HEK293 (cell line): ENCODE measurements at regions not wholly inside any gene's neighbourhood (a gene's known extent, or its start where the extent isn't known, plus 50 kb on each side); places are given as distances from the start of the nearest gene placed in this dataset.

Experiments
- ATF2 ChIP-seq: fragments of 450-650 bp; formaldehyde crosslinking; IDR thresholded peaks from 2 replicates; pipeline ENCODE4 v1.5.1; 2016; ENCODE audit warnings: missing biosample characterization, missing genetic modification characterization, low read depth
- EGR2 ChIP-seq: fragments of 450-650 bp; formaldehyde crosslinking; IDR thresholded peaks from 2 replicates; pipeline ENCODE4 v1.5.1; 2016; ENCODE audit warnings: low read depth, missing biosample characterization, missing genetic modification characterization
- GLI4 ChIP-seq: fragments of 450-650 bp; formaldehyde crosslinking; IDR thresholded peaks from 2 replicates; pipeline ENCODE4 v1.5.1; 2016; ENCODE audit warnings: missing biosample characterization, missing genetic modification characterization
- IKZF3 ChIP-seq: fragments of 450-650 bp; IDR thresholded peaks from 2 replicates; pipeline ENCODE4 v1.5.0; 2018; ENCODE audit warnings: missing biosample characterization, mild to moderate bottlenecking, missing genetic modification characterization, moderate library complexity
- INSM2 ChIP-seq: fragments of 450-650 bp; formaldehyde crosslinking; IDR thresholded peaks from 2 replicates; pipeline ENCODE4 v1.5.1; 2016; ENCODE audit warnings: missing biosample characterization, missing genetic modification characterization
- KLF16 ChIP-seq: fragments of 450-650 bp; formaldehyde crosslinking; IDR thresholded peaks from 2 replicates; pipeline ENCODE4 v1.5.1; 2017; ENCODE audit warnings: missing biosample characterization, missing genetic modification characterization
- MYNN ChIP-seq: fragments of 450-650 bp; formaldehyde crosslinking; IDR thresholded peaks from 2 replicates; pipeline ENCODE4 v1.5.1; 2016; ENCODE audit warnings: missing biosample characterization, missing genetic modification characterization, borderline replicate concordance
- OVOL3 ChIP-seq: fragments of 450-650 bp; formaldehyde crosslinking; IDR thresholded peaks from 2 replicates; pipeline ENCODE4 v1.5.1; 2016; ENCODE audit warnings: missing biosample characterization, missing genetic modification characterization
- REST ChIP-seq: fragments of 450-650 bp; formaldehyde crosslinking; IDR thresholded peaks from 2 replicates; pipeline ENCODE4 v1.5.1; 2016; ENCODE audit warnings: missing biosample characterization, missing genetic modification characterization
- SP3 ChIP-seq: fragments of 450-650 bp; formaldehyde crosslinking; IDR thresholded peaks from 2 replicates; pipeline ENCODE4 v1.5.1; 2016; ENCODE audit warnings: missing biosample characterization, missing genetic modification characterization
- TRIM28 ChIP-seq: IDR thresholded peaks from 2 replicates; pipeline ENCODE4 v1.6.1; 2011; ENCODE audit warnings: low read length, control low read depth, borderline replicate concordance
- ZEB2 ChIP-seq: fragments of 450-650 bp; formaldehyde crosslinking; IDR thresholded peaks from 2 replicates; pipeline ENCODE4 v1.5.1; 2016; ENCODE audit warnings: missing biosample characterization, missing genetic modification characterization
- ZNF133 ChIP-seq: fragments of 450-650 bp; formaldehyde crosslinking; IDR thresholded peaks from 2 replicates; pipeline ENCODE4 v1.5.1; 2016; ENCODE audit warnings: missing biosample characterization, missing genetic modification characterization
- ZNF138 ChIP-seq: fragments of 450-650 bp; formaldehyde crosslinking; IDR thresholded peaks from 2 replicates; pipeline ENCODE4 v1.5.1; 2016; ENCODE audit warnings: missing biosample characterization, missing genetic modification characterization, borderline replicate concordance
- ZNF146 ChIP-seq: fragments of 450-650 bp; formaldehyde crosslinking; IDR thresholded peaks from 2 replicates; pipeline ENCODE4 v1.5.1; 2016; ENCODE audit warnings: missing biosample characterization, missing genetic modification characterization
- ZNF16 ChIP-seq: fragments of 450-650 bp; formaldehyde crosslinking; IDR thresholded peaks from 2 replicates; pipeline ENCODE4 v1.5.1; 2016; ENCODE audit warnings: low read depth, missing biosample characterization, missing genetic modification characterization
- ZNF18 ChIP-seq: fragments of 450-650 bp; formaldehyde crosslinking; IDR thresholded peaks from 2 replicates; pipeline ENCODE4 v1.5.1; 2016; ENCODE audit warnings: missing biosample characterization, missing genetic modification characterization
- ZNF223 ChIP-seq: fragments of 450-650 bp; formaldehyde crosslinking; IDR thresholded peaks from 2 replicates; pipeline ENCODE4 v1.5.1; 2016; ENCODE audit warnings: missing biosample characterization, missing genetic modification characterization
- ZNF335 ChIP-seq: fragments of 450-650 bp; formaldehyde crosslinking; conservative IDR thresholded peaks from 2 replicates; pipeline ENCODE4 v1.5.1; 2016; ENCODE audit warnings: missing biosample characterization, missing genetic modification characterization
- ZNF350 ChIP-seq: fragments of 450-650 bp; formaldehyde crosslinking; IDR thresholded peaks from 2 replicates; pipeline ENCODE4 v1.5.0; 2017; ENCODE audit warnings: missing biosample characterization, mild to moderate bottlenecking, missing genetic modification characterization
- ZNF510 ChIP-seq: fragments of 450-650 bp; formaldehyde crosslinking; IDR thresholded peaks from 2 replicates; pipeline ENCODE4 v1.5.1; 2018; ENCODE audit warnings: mild to moderate bottlenecking, missing genetic modification characterization, missing biosample characterization; ENCODE audit not compliant: insufficient replicate concordance
- ZNF513 ChIP-seq: fragments of 450-650 bp; IDR thresholded peaks from 2 replicates; pipeline ENCODE4 v1.5.1; 2018; ENCODE audit warnings: missing biosample characterization, missing genetic modification characterization
- ZNF560 ChIP-seq: fragments of 450-650 bp; formaldehyde crosslinking; IDR thresholded peaks from 2 replicates; pipeline ENCODE4 v1.5.1; 2017; ENCODE audit warnings: missing biosample characterization, missing genetic modification characterization, borderline replicate concordance
- ZNF596 ChIP-seq: fragments of 450-650 bp; IDR thresholded peaks from 2 replicates; pipeline ENCODE4 v1.5.0; 2018; ENCODE audit warnings: missing biosample characterization, mild to moderate bottlenecking, missing genetic modification characterization, moderate library complexity
- ZNF629 ChIP-seq: fragments of 450-650 bp; formaldehyde crosslinking; IDR thresholded peaks from 2 replicates; pipeline ENCODE4 v1.5.1; 2017; ENCODE audit warnings: missing biosample characterization, missing genetic modification characterization
- ZNF76 ChIP-seq: fragments of 450-650 bp; formaldehyde crosslinking; IDR thresholded peaks from 2 replicates; pipeline ENCODE4; 2016; ENCODE audit warnings: low read depth, missing biosample characterization, missing genetic modification characterization, borderline replicate concordance
- ZNF768 ChIP-seq: fragments of 450-650 bp; formaldehyde crosslinking; IDR thresholded peaks from 2 replicates; pipeline ENCODE4 v1.5.1; 2018; ENCODE audit warnings: missing biosample characterization, mild to moderate bottlenecking, missing genetic modification characterization
- TF ChIP-seq, protein P1 (sequence below): fragments of 450-650 bp; formaldehyde crosslinking; IDR thresholded peaks from 2 replicates; pipeline ENCODE4 v1.5.1; 2016; ENCODE audit warnings: missing biosample characterization, missing genetic modification characterization

DNA sequence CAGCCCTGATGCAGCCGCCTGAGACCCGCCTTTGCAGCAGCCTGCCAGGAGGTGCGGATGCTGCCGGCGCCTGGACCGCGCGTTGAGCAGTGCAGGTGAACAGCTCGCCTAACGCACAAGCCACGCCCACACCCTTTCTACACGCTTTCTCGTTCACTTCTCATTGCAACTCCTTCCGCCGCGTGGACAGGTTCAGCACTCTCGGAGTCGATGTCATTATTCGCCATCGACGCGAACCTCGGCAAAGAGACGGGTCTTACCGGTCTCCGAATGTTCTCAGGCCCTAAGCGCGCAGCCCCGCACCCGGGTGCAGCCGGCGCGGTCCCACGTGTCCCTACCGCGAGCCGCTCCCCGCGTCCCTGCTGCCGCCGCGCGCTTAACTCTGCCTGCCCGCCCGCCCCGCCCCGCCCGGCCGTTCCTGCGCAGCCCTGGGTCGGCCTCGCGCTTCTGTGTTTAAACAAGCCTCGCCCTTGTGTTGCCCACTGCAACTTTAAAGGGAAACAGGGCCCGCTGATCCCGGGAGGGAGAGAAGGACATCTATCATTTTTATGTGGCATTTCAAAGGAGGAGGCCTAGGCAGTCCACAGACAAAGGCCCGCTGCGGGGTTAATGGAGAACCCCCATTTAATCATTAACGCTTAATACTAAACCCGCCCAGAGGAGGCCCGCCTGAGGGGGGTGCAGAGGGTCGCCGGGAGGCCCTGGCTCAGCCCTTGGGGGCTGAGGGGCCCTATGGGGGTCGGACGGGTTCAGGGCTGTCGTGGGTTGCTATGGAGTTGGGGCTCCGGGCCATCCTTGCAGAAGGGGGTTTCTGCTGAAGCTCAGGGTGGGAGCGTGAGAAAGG, 128.5 kb downstream of the WDR11 start (continued):
- no peak for TF ChIP-seq MYNN (tag by site-specific recombination)
- peak; percentile 57; the same call in 1 of the 2 replicates for TF ChIP-seq KLF16 (tag by site-specific recombination)
- no peak for TF ChIP-seq OVOL3
- no peak for TF ChIP-seq INSM2 (tag by site-specific recombination)
- TF ChIP-seq ZNF513 (tag by site-specific recombination) = no peak
- TF ChIP-seq ATF2 (tag by site-specific recombination) = no peak
- no peak for TF ChIP-seq ZNF350 (tag by site-specific recombination)
- TF ChIP-seq ZNF18 (tag by site-specific recombination) = no peak
- no peak for TF ChIP-seq IKZF3 (tag by site-specific recombination)
- TF ChIP-seq ZNF629 (tag by site-specific recombination) = no peak
- TF ChIP-seq ZNF146 = no peak
- TF ChIP-seq, protein P1, sequence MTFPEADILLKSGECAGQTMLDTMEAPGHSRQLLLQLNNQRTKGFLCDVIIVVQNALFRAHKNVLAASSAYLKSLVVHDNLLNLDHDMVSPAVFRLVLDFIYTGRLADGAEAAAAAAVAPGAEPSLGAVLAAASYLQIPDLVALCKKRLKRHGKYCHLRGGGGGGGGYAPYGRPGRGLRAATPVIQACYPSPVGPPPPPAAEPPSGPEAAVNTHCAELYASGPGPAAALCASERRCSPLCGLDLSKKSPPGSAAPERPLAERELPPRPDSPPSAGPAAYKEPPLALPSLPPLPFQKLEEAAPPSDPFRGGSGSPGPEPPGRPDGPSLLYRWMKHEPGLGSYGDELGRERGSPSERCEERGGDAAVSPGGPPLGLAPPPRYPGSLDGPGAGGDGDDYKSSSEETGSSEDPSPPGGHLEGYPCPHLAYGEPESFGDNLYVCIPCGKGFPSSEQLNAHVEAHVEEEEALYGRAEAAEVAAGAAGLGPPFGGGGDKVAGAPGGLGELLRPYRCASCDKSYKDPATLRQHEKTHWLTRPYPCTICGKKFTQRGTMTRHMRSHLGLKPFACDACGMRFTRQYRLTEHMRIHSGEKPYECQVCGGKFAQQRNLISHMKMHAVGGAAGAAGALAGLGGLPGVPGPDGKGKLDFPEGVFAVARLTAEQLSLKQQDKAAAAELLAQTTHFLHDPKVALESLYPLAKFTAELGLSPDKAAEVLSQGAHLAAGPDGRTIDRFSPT (tag by site-specific recombination) = no peak
- 0 out of 2 replicates have a peak, but pooled peaks have one; percentile 15 for TF ChIP-seq REST (tag by site-specific recombination)
- TF ChIP-seq ZNF138 = no peak
- peak; percentile 77 for TF ChIP-seq SP3 (tag by site-specific recombination)
- TF ChIP-seq ZNF596 (tag by site-specific recombination) = no peak
- no peak for TF ChIP-seq ZNF560 (tag by site-specific recombination)
- no peak for TF ChIP-seq ZNF133
- no peak for TF ChIP-seq ZNF768 (tag by site-specific recombination)
- TF ChIP-seq ZNF16 (tag by site-specific recombination) = no peak
- no peak for TF ChIP-seq ZNF223 (tag by site-specific recombination)
- TF ChIP-seq EGR2 (tag by site-specific recombination) = no peak
- peak; percentile 50; the same call in 1 of the 2 replicates for TF ChIP-seq ZNF76 (tag by site-specific recombination)
- TF ChIP-seq ZNF510 (tag by site-specific recombination) = no peak
- no peak for TF ChIP-seq GLI4 (tag by site-specific recombination)
- peak; percentile 92 for TF ChIP-seq ZNF335
- TF ChIP-seq ZEB2 (tag by site-specific recombination) = peak; percentile 50; the same call in 1 of the 2 replicates
- TF ChIP-seq TRIM28 = no peak
